Lower lobe of right lung (tissue), 2 donors: ENCODE measurements at regions not wholly inside any gene's neighbourhood (a gene's known extent, or its start where the extent isn't known, plus 50 kb on each side); places are given as distances from the start of the nearest gene placed in this dataset.

Experiments
- ATAC-seq, 2 donors: fragments of 200-7000 bp; cut with Tn5 transposase; one replicate each; pipeline ENCODE4 v1.9.1; 2020 to 2022; ENCODE audit warnings: mild to moderate bottlenecking in 2 of 2, moderate library complexity in 2 of 2
- DNase-seq: peaks from one replicate; pipeline ENCODE4 v3.0.0-alpha.2; 2020
- H3K27ac ChIP-seq: fragments of 200-600 bp; one replicate; pipeline ENCODE4 v1.8.0; 2022
- H3K27me3 ChIP-seq: fragments of 200-600 bp; one replicate; pipeline ENCODE4 v1.8.0; 2022; ENCODE audit warnings: low read depth
- H3K36me3 ChIP-seq: fragments of 200-600 bp; one replicate; pipeline ENCODE4 v1.8.0; 2022; ENCODE audit warnings: mild to moderate bottlenecking
- H3K4me1 ChIP-seq: fragments of 200-600 bp; one replicate; pipeline ENCODE4 v1.8.0; 2022
- H3K4me3 ChIP-seq: fragments of 200-600 bp; one replicate; pipeline ENCODE4 v1.8.0; 2022; ENCODE audit warnings: mild to moderate bottlenecking
- H3K9me3 ChIP-seq: fragments of 200-600 bp; one replicate; pipeline ENCODE4 v1.8.0; 2022
- CTCF ChIP-seq: fragments of 200-600 bp; IDR thresholded peaks from one replicate; pipeline ENCODE4 v1.8.0; 2022; ENCODE audit warnings: antibody characterized with exemption, mild to moderate bottlenecking
- intact Hi-C: fragments of 100-400 bp; cut with DNase I; formaldehyde crosslinking; loops from one replicate; pipeline ENCODE4 v1.11.0; 2022
- donor health status: DM: no; HTN: yes; CAD: no; lungs with severe emphysema.

- ATAC-seq = no peak
- Histone ChIP-seq H3K27me3 (no peaks in the 10 kb centered on the region), H3K4me1 (no peaks in the 10 kb centered on the region), H3K4me3 (no peak overlapping the region), H3K36me3 (no peaks in the 10 kb centered on the region), H3K9me3 (no peaks in the 10 kb centered on the region), H3K27ac (no peak overlapping the region)
- no peak for TF ChIP-seq CTCF
- no peak for DNase-seq
- intact Hi-C loops = no loop called here
Observed at GRCh38 chr12:127944211-127944899, 322.6 kb upstream of the TMEM132C start.

DNA sequence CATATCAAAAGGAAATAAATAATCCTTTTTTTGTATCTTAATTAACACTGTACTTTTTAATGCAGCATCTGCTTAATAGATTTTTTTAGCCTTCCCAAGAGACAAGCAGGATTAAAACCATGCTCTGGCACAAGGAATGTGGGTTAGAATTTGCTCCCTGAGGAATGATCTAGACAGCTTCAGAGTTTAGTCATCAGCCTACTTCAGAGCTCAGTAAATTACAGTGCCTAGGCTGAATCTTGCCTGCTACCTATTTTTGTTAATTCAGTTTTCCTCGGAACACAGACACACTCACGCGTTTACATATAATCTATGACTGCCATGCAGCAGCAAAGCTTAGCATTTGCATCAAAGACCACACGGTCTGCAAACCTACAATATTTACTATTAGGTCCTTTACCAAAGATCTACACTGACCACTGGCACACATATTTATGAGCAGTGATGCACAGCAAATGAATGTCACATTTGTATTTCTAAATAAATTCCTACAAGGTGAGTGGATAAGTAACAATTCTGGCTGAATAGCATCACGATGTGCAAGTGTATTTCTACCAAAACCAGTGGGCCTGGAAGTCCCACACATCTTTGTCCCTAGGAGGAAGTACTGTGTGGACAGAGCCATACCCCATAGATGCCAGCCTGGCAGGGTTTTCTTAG is 309.8 kb upstream of the TMEM132C start:
- TF ChIP-seq CTCF = no peak
- Histone ChIP-seq H3K4me3 (no peak overlapping the region), H3K27ac (no peak overlapping the region), H3K9me3 (no peaks in the 10 kb centered on the region), H3K36me3 (no peaks in the 10 kb centered on the region), H3K4me1 (no peaks in the 10 kb centered on the region), H3K27me3 (no peaks in the 10 kb centered on the region)
- no peak for DNase-seq
- ATAC-seq = no peak
- intact Hi-C loops = no loop called here

DNA sequence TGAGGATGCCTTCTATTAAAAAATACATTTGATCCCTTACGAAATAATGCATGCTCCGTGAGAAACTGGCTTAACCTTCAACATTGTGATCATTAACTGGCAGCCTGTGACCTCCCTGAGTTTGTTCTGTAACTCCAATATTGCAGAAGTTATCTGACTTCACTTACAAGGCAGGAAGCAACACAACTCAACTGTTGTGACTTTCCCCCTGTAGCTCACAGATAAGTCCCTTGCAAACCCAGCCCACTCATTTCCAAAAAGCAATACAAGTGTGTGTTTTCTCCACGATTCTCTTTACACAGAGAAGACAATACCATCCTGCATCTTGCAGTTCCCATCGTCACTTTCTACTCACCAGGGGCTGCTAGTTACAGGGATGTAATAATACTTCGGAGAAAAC is 304.7 kb upstream of the TMEM132C start:
- H3K4me1 ChIP-seq = no peaks in the 10 kb centered on the region
- intact Hi-C loops = no loop called here
- H3K4me3 ChIP-seq = no peak overlapping the region
- H3K9me3 ChIP-seq = no peaks in the 10 kb centered on the region
- TF ChIP-seq CTCF = no peak
- no peak overlapping the region for H3K27ac ChIP-seq
- ATAC-seq (no peak), DNase-seq (no peak)
- H3K27me3 ChIP-seq = no peaks in the 10 kb centered on the region
- no peaks in the 10 kb centered on the region for H3K36me3 ChIP-seq

GRCh38 chr12:127963933-127964332 is 303.0 kb upstream of the TMEM132C start:
- Histone ChIP-seq H3K27ac (no peak overlapping the region), H3K4me3 (no peak overlapping the region), H3K4me1 (no peaks in the 10 kb centered on the region), H3K9me3 (no peaks in the 10 kb centered on the region), H3K27me3 (no peaks in the 10 kb centered on the region), H3K36me3 (no peaks in the 10 kb centered on the region)
- intact Hi-C loops = no loop called here
- no peak for TF ChIP-seq CTCF
- no peak for ATAC-seq
- no peak for DNase-seq

- no peak for DNase-seq
Observed at GRCh38 chr12:127964717-127965116, 302.3 kb upstream of the TMEM132C start.

More at GRCh38 chr12:127964717-127965116, 302.3 kb upstream of the TMEM132C start:
- intact Hi-C loops = no loop called here
- no peak overlapping the region for H3K4me3 ChIP-seq
- no peaks in the 10 kb centered on the region for H3K4me1 ChIP-seq
- no peaks in the 10 kb centered on the region for H3K27me3 ChIP-seq
- H3K9me3 ChIP-seq = no peaks in the 10 kb centered on the region
- no peak overlapping the region for H3K27ac ChIP-seq
- TF ChIP-seq CTCF = no peak
- H3K36me3 ChIP-seq = no peaks in the 10 kb centered on the region
- no peak for ATAC-seq
